ENCODE measurements at regions not wholly inside any gene's neighbourhood (a gene's known extent, or its start where the extent isn't known, plus 50 kb on each side); places are given as distances from the start of the nearest gene placed in this dataset.

DNA sequence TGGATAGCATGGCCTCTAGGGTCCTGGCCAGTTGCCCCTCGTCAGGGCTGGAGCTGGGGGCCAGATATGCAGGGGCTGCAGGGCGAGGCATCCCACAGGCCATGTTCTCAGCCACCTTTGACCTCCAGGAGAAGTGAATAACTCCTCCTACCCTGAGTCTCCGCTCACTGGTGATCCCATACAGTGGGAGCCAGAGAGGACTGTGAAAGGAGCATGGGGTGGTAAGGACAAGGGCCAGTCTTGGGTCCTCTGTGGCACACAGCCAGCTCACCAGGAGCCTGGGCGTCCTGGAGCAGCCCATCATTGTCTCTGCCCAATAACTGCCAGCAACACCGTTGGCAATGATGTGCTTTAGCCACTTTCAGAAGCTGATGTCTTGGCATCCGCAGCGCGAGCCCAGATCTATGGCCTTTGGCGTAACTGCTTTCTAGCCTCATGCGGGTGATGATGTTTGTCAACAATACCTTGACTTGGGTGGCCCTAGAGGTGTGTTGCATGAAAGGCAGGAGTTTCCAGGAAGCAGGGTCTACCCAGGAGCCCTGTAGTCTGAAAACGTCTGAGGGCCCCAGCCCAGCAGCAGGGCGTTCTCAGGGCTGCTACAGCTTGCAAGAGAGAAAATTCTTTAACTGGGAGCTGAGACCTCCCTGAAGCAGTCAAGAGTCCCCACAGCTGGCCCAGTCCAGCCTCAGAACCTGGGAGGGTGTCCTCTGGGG, 61.1 kb upstream of the IQSEC1 start:
- DNase-seq = no peak

DNA sequence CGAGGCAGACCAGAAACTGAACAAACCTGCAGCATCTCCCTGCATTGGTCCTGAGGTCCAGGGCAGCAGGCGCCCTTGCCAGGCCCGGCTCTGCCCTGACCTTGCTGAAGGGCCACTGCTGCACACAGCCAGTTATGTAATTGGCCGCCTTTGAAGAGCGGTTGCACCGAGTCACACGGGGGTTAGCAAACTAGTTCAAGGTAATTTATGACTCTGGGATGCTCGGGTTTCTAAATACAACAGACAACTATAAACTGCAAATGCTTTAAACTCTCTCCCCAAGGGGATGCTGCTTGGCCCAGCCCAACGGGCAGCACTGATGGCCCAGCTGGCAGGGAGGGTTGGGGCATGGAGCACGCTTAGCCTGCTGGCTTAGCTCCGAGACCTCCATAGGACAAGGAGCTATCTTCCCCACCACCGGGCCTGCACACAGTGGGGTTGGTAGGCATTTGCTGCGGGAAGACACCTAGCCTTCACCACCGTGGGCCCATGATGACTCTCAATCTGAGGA, 60.3 kb upstream of the IQSEC1 start:
- DNase-seq = no peak

DNA sequence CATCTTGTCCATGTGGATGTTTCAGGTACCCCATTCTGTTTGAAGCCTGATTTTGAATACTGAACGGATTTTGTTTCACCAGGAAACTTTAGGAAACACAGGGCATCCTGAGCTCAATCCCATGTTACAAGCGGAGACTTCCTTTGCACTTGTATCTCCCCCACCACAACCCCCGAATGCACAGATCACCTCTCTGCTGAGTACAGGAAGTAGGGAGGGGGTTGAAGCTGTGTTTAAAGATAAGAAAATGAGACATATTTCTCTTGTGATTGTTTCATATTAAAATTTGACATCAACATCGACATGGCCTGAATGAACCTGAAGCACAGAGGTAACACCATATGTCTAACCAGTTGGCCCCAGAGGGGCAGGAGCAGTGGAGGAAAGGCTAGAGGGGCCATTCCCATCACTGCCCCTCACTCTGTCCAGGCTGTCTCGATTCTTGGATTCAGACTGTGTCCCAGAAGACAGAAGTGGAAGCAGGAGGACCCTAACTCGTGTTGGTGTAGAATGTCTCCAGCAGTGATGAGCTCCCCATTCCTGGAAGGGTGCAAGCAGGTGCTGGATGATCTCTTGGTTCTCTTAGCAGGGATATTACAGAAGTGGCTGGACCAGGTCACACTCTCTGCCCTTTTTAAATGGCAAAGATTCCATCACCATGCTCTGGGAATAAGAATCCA, 59.6 kb upstream of the IQSEC1 start:
- DNase-seq = no peak

DNA sequence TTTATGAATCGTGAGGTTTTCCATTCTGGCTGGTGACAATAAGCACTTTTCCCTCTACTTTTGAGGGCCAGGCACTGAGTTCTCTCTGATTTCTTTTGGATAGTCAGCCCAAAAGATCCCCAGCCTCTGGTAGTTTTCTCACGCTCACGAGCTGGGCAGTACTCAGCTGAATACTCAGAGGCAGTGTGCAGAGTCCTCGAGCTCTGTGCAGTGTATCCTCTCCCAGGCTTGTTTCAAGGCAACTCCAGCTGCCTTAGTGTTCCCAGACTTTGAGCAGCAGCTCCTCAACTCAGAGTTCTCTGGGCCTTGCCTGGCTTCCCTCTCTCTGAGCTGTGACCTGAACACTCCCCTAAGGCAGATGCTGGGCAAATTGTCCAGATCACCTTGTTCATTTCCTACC, 59.1 kb upstream of the IQSEC1 start:
- no peak for DNase-seq

DNA sequence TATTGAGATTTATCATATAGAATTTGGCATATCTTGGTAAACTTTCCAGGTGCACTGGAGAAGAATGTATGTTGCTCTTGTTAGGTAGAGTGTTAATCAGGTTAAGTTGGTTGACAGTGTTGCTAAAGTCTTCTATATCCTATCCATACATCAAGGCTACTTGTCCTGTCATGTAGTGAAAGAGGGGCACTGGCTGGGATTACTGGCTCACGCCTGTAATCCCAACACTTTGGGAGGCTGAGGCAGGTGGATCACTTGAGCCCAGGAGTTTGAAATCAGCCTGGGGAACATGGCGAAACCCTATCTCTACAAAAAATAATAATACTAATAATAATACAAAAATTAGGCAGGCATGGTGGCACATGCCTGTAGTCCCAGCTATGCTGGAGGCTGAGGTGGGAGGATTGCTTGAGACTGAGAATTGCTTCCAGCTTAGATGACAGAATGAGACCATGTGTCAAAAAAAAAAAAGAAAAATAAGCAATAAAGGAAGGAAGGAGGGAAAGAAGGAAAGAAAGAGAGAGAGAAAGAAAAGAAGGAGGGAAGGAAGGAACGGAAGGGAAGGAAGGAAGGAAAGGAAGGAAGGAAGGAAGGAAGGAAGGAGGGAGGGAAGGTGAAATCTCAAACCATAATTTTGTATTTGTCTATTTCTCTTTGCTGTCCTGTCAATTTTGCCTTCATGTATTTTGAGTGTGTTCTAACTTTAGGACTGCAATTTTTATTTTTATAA, 57.4 kb upstream of the IQSEC1 start:
- no peak for DNase-seq

DNA sequence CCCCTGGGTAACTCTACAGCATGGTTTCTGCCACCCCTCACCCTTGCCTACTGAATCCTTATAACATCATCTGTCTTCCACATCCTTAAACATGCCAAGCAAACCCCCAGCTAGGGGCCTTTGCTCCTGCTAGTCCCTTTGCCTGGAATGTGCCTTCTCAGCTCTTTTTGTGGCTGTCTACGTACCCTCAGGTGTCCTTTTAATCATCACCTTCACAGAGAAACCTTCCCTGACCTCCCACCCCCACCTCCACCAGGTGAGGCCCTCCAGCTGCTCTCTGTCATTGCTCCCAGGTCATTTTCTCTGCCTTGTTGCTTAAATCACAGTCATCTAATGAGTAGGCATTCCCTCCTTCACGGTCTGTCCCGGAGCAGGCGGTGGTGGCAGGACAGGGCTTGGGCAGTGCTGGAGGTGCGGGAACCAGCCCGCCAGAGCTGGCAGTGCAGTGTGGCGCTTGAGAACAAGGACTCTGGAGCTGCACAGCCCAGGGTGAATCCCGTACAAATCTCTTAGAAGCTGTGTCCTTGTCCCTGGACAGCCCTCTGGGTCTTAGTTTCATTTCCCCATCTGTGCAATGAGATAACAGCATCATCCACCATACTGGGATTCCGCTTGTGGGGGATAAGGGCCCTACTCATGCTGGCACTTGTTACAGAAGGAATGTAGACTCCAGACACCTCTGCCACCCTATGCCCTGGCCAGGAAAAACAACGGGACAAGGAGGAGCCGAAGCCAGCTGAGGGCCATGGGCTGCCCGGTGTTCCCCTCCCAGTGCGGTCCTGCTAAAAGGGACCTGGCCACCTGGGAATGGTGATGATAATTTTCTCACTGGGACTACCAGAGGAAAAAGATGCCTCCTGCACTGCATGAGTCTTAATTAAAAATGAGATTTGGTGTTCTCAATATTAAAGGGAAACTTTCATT, 52.1 kb upstream of the IQSEC1 start:
- no peak for DNase-seq

DNA sequence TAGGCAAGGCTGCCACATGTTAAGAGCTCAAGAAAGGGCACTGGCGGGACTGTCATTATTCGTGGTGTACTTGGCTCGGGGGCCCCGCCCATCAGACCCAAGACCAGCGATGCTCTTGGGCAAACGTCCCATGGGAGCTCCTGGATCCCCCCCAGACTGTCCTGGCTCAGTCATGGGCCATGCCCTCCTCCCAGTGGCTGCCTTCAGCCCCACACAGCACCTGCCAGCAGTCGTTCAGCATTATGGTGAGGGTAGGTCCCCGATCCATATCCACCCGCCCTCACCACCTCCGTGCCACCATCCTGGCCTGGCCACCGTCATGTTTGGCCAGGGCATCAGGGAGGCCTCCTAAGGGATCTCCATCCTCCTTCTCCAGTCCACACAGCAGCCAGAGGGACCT, 51.4 kb upstream of the IQSEC1 start:
- DNase-seq = no peak

DNA sequence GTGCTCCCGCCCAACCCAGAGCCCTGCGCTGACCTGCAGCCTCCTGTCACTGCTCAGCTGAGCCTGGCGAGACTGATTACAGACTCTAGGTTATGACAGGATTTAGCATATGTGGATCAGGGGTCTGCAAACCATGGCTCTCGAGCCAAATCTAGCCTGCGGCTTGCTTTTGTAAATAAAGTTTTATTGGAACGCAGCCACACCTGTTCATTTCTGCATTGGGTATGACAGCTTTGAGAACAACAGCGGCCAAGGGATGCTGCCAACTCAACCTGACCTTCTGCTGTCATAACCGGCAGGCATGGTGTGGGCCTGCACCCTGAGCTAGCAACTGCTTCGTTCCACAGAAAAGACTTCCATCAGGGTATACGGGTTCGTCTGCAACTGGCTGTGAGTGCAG, 50.5 kb upstream of the IQSEC1 start:
- DNase-seq = no peak

DNA sequence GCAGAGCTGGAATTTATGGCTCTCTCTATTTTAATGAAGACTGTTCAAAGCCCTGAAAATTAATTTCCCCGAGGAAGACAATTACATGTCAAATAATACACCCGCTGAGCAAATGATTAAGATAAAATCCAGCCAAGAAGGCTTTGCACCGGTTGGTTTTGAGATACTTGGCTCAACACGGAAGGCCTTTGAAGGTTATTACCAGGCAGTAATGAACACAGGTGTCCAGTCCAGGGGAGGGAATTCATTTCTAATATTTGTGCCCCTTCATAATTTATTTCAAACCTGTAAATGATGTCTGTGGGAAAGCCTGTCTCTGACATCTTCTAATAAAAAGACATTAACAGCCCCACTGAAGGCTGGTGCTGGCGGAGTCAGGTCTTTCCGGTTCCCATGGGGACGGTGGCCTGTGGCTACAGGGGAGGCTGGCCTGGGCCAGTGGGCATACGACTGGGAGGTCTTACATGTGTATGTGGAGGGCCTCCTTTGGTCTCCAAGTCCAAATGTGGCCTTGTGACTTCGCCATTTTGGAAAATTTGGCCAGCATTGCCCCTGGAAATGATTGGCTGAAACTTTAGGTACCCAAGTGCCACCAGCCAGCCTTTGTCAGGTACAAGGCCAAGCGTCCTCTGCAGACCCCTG, 49.9 kb upstream of the IQSEC1 start:
- DNase-seq = no peak

Data from retina (tissue), 1 donor.